PC-3 (cell line): ENCODE measurements at regions not wholly inside any gene's neighbourhood (a gene's known extent, or its start where the extent isn't known, plus 50 kb on each side); places are given as distances from the start of the nearest gene placed in this dataset.
"Not testable (repeated sequence)": the region's sequence is repeated elsewhere in the genome, so short reads cannot be mapped to it uniquely, and the experiment has no call there.

Experiments
- ATAC-seq: fragments of 200-7000 bp; cut with Tn5 transposase; 2 replicates; pipeline ENCODE4 v1.9.1; 2020; ENCODE audit warnings: mild to moderate bottlenecking, moderate library complexity
- BruUV-seq: library from RNA; stranded (reverse); fragments of 400-500 nt; replicated peaks from 2 replicates; lab custom pipeline; 2021; lab: Mats Ljungman, UMichigan
- CTCF ChIA-PET: fragments of 300-600 bp; sonication (Branson Sonifier 250); formaldehyde crosslinking; loops from one replicate; lab custom pipeline; 2022; ENCODE audit warnings: antibody characterized with exemption; lab: Charles Lee
- POLR2A ChIA-PET: fragments of 300-600 bp; sonication (Branson Sonifier 250); formaldehyde crosslinking; loops from one replicate; lab custom pipeline; 2022; ENCODE audit warnings: antibody characterized with exemption; ENCODE audit not compliant: unreplicated experiment; lab: Charles Lee
- DNase-seq: peaks from one replicate; pipeline ENCODE4 v3.0.0-alpha.2; 2015
- H2AFZ ChIP-seq: fragments of 300-600 bp; sonication (generic); 2 replicates; pipeline ENCODE4 v1.6.0; 2016; ENCODE audit warnings: antibody characterized with exemption, low read length
- H3F3A ChIP-seq: fragments of 300-600 bp; sonication (generic); one replicate; pipeline ENCODE4 v1.6.0; 2017; ENCODE audit warnings: antibody characterized with exemption, low read length, control low read depth, mild to moderate bottlenecking; ENCODE audit not compliant: unreplicated experiment
- H3K27ac ChIP-seq: fragments of 300-600 bp; sonication (generic); 2 replicates; pipeline ENCODE4 v1.5.1; 2016; ENCODE audit warnings: mild to moderate bottlenecking, low read length
- H3K27me3 ChIP-seq: fragments of 300-600 bp; sonication (generic); 2 replicates; pipeline ENCODE4 v1.6.1; 2016; ENCODE audit warnings: low read length, mixed read lengths
- H3K36me3 ChIP-seq: fragments of 300-600 bp; sonication (generic); 2 replicates; pipeline ENCODE4 v1.6.1; 2016; ENCODE audit warnings: low read depth, mixed run types, low read length, mixed read lengths
- H3K4me1 ChIP-seq: fragments of 300-600 bp; sonication (generic); 2 replicates; pipeline ENCODE4 v1.5.1; 2016; ENCODE audit warnings: low read length; ENCODE audit not compliant: insufficient read depth
- H3K4me2 ChIP-seq: fragments of 300-600 bp; sonication (generic); 2 replicates; pipeline ENCODE4 v1.6.0; 2016; ENCODE audit warnings: low read length
- H3K4me3 ChIP-seq: fragments of 300-600 bp; sonication (generic); 2 replicates; pipeline ENCODE4 v1.5.1; 2016; ENCODE audit warnings: mild to moderate bottlenecking, low read length, mixed read lengths
- H3K79me2 ChIP-seq: fragments of 300-600 bp; sonication (generic); 2 replicates; pipeline ENCODE4 v1.6.1; 2017; ENCODE audit warnings: low read length, mixed read lengths
- H3K9ac ChIP-seq: fragments of 300-600 bp; sonication (generic); 2 replicates; pipeline ENCODE4 v1.6.0; 2016; ENCODE audit warnings: mild to moderate bottlenecking, low read length
- H3K9me2 ChIP-seq: fragments of 300-600 bp; sonication (generic); replicated peaks from 2 replicates; pipeline ENCODE4 v1.6.1; 2016; ENCODE audit warnings: mixed run types, low read length, mixed read lengths
- H3K9me3 ChIP-seq: fragments of 300-600 bp; sonication (generic); 2 replicates; pipeline ENCODE4 v1.6.1; 2016; ENCODE audit warnings: low read length, mixed read lengths
- H4K20me1 ChIP-seq: fragments of 300-600 bp; sonication (generic); 2 replicates; pipeline ENCODE4 v1.6.1; 2016; ENCODE audit warnings: low read length, mixed read lengths
- EZH2 ChIP-seq: fragments of 300-600 bp; sonication (generic); IDR thresholded peaks from one replicate; pipeline ENCODE4 v1.6.1; 2017; ENCODE audit warnings: antibody characterized with exemption, mild to moderate bottlenecking, low read length; ENCODE audit not compliant: unreplicated experiment
- EZH2phosphoT487 ChIP-seq: fragments of 300-600 bp; sonication (generic); IDR thresholded peaks from 2 replicates; pipeline ENCODE4 v1.6.1; 2018; ENCODE audit warnings: mild to moderate bottlenecking, antibody characterized with exemption, low read length, borderline replicate concordance
- intact Hi-C: fragments of 100-400 bp; cut with micrococcal nuclease; formaldehyde crosslinking; loops from 2 replicates; pipeline ENCODE4 v1.9.0; 2023
- TF ChIP-seq, protein P1 (sequence below): fragments of 300-600 bp; sonication (generic); conservative IDR thresholded peaks from 2 replicates; pipeline ENCODE4 v1.5.1; 2017; ENCODE audit warnings: antibody characterized with exemption, low read depth, mild to moderate bottlenecking, low read length

DNA sequence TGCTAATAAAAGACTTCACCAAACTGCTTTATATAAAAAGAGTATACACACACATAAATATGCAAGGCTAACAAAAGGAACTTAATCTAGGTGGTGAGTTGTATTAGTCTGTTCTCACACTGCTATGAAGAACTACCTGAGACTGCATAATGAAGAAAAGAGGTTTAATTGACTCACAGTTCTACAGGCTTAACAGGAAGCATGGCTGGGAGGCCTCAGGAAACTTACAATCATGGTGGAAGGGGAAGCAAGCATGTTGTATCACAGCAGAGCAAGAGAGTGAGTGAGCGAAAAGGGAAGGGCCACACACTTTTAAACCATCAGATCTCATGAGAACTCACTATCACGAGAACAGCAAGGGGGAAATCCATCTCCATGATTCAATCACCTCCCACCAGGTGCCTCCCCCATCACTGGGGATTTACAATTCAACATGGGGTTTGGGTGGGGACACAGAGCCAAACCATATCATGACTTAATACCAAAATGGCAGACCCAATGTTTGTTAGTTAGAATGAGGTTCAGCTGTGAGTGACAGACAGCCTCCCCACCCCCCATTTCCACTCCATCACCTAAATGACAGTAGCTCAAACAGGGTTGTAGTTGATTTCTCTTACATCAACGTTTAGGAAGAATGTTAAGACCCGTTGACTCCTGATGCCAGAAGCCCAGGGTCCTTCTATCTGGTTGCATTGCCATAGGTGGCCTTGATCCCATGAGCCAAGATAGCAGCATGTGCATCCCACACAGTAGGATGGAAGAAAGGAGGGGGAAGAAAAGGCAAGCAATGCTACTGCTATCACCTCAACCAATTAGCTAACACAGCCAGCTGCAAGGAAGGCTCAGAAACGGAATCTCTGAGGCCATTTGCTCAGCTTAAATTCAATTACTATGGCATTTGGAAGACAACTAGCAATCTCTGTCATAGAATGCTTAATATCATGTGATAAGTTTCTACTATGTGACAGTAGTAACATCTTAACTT lies 77.0 kb downstream of the CCDC71L start:
- CTCF ChIA-PET = no interaction called here
- no peaks in the 10 kb centered on the region for H3K4me1 ChIP-seq

DNA sequence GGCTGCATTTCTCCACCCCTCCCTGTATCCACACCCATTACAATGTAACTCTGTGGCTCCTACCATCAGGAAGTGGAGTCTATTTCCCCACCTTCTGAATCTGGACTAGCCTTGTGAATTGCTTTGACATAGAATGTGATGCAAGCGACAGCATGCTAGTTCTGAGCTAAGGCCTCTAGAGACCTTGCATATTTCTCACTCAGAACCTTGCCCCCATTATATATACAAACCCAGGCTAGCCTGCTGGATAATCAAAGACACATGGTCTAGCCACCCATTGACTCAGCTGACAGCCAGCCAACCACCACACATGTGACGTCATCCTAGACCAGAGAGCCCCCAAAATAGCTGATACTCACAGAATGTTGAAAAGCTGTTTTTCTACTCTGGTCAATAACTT lies 77.9 kb downstream of the CCDC71L start:
- intact Hi-C loops = no loop called here
- no peak overlapping the region for H3K4me2 ChIP-seq
- H3K36me3 ChIP-seq = no peaks in the 10 kb centered on the region
- ChIA-PET POLR2A (no interaction called here), CTCF (interaction anchor here (0.5 kb wide), 1 partner anchor 859 kb away, joined by 12 read pairs; no protein-coding TSS in a partner anchor)
- DNase-seq (no peak), ATAC-seq (no peak)
- H3K79me2 ChIP-seq = no peaks in the 10 kb centered on the region
- H3K4me3 ChIP-seq = no peak overlapping the region
- no peaks in the 10 kb centered on the region for H3K4me1 ChIP-seq
- H2AFZ ChIP-seq = no peak overlapping the region
- no peak overlapping the region for H3K27ac ChIP-seq
- no peak overlapping the region for H3K9ac ChIP-seq
- 0 out of 2 replicates have a peak, but pooled peaks cover 3% of the 10 kb centered on the region for H3K9me2 ChIP-seq
- H3K9me3 ChIP-seq = no peaks in the 10 kb centered on the region
- TF ChIP-seq, protein P1, sequence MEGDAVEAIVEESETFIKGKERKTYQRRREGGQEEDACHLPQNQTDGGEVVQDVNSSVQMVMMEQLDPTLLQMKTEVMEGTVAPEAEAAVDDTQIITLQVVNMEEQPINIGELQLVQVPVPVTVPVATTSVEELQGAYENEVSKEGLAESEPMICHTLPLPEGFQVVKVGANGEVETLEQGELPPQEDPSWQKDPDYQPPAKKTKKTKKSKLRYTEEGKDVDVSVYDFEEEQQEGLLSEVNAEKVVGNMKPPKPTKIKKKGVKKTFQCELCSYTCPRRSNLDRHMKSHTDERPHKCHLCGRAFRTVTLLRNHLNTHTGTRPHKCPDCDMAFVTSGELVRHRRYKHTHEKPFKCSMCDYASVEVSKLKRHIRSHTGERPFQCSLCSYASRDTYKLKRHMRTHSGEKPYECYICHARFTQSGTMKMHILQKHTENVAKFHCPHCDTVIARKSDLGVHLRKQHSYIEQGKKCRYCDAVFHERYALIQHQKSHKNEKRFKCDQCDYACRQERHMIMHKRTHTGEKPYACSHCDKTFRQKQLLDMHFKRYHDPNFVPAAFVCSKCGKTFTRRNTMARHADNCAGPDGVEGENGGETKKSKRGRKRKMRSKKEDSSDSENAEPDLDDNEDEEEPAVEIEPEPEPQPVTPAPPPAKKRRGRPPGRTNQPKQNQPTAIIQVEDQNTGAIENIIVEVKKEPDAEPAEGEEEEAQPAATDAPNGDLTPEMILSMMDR = no peak
- TF ChIP-seq EZH2phosphoT487 (no peak), EZH2 (no peak)
- no peaks in the 10 kb centered on the region for H4K20me1 ChIP-seq
- H3F3A ChIP-seq = no peaks in the 10 kb centered on the region
- H3K27me3 ChIP-seq = no peaks in the 10 kb centered on the region
- no TSS peak for BruUV-seq

More for the DNA sequence above, 77.0 kb downstream of the CCDC71L start:
- no peak overlapping the region for H3K4me2 ChIP-seq
- H4K20me1 ChIP-seq = no peaks in the 10 kb centered on the region
- no peaks in the 10 kb centered on the region for H3K36me3 ChIP-seq
- H2AFZ ChIP-seq = no peak overlapping the region
- intact Hi-C loops = no loop called here
- no TSS peak for BruUV-seq
- H3K9me3 ChIP-seq = no peaks in the 10 kb centered on the region
- POLR2A ChIA-PET = no interaction called here
- no peak for DNase-seq
- TF ChIP-seq EZH2phosphoT487 (no peak), EZH2 (no peak)
- TF ChIP-seq, protein P1 = no peak
- H3K9me2 ChIP-seq = 0 out of 2 replicates have a peak, but pooled peaks cover 3% of the 10 kb centered on the region
- ATAC-seq = no peak
- no peak overlapping the region for H3K4me3 ChIP-seq
- H3K27me3 ChIP-seq = no peaks in the 10 kb centered on the region
- H3K27ac ChIP-seq = no peak overlapping the region
- H3K9ac ChIP-seq = no peak overlapping the region
- no peaks in the 10 kb centered on the region for H3K79me2 ChIP-seq
- H3F3A ChIP-seq = no peaks in the 10 kb centered on the region

DNA sequence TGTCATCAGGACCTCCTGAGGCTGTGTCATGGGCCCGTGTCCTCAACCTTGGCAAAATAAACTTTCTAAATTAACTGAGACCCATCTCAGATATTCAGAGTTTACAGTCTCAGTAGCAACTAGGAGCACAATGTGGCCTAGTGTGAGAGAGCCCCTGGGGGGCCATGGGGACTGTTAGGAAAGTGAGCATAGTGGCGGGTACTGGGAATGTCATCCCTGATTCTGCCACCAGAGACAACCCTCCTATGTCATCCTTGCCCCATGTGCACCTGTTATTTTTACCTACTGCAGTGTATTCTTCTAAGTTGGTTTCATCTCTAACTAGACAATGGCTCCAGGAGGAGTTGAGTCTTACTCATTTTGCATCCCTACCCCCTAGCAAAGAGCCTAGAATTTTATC lies 78.6 kb downstream of the CCDC71L start:
- Histone ChIP-seq H3K9me3 (no peaks in the 10 kb centered on the region), H3K9me2 (0 out of 2 replicates have a peak, but pooled peaks cover 3% of the 10 kb centered on the region), H3K79me2 (no peaks in the 10 kb centered on the region), H3F3A (no peaks in the 10 kb centered on the region), H3K4me2 (no peak overlapping the region), H3K4me1 (no peaks in the 10 kb centered on the region), H3K4me3 (no peak overlapping the region), H2AFZ (no peak overlapping the region), H3K27me3 (no peaks in the 10 kb centered on the region), H3K36me3 (no peaks in the 10 kb centered on the region), H3K27ac (no peak overlapping the region), H3K9ac (no peak overlapping the region), H4K20me1 (no peaks in the 10 kb centered on the region)
- DNase-seq = no peak
- intact Hi-C loops = no loop called here
- ATAC-seq = no peak
- TF ChIP-seq, protein P1 = no peak
- TF ChIP-seq EZH2 (no peak), EZH2phosphoT487 (no peak)
- ChIA-PET CTCF (no interaction called here), POLR2A (no interaction called here)
- BruUV-seq = no TSS peak

GRCh38 chr7:106579086-106579485 lies 81.9 kb downstream of the CCDC71L start:
- BruUV-seq, intact Hi-C loops, ATAC-seq: not testable (repeated sequence)

More at GRCh38 chr7:106579086-106579485, 81.9 kb downstream of the CCDC71L start:
- CTCF ChIA-PET, H3K36me3 ChIP-seq, H2AFZ ChIP-seq, H3K9me3 ChIP-seq, H3K4me1 ChIP-seq, H3K4me2 ChIP-seq, H3K79me2 ChIP-seq, H3K27ac ChIP-seq, H3K27me3 ChIP-seq, H4K20me1 ChIP-seq, DNase-seq, H3K4me3 ChIP-seq, POLR2A ChIA-PET, H3K9me2 ChIP-seq, H3F3A ChIP-seq, H3K9ac ChIP-seq: not testable (repeated sequence)
